ENCODE measurements at regions not wholly inside any gene's neighbourhood (a gene's known extent, or its start where the extent isn't known, plus 50 kb on each side); places are given as distances from the start of the nearest gene placed in this dataset.

DNA sequence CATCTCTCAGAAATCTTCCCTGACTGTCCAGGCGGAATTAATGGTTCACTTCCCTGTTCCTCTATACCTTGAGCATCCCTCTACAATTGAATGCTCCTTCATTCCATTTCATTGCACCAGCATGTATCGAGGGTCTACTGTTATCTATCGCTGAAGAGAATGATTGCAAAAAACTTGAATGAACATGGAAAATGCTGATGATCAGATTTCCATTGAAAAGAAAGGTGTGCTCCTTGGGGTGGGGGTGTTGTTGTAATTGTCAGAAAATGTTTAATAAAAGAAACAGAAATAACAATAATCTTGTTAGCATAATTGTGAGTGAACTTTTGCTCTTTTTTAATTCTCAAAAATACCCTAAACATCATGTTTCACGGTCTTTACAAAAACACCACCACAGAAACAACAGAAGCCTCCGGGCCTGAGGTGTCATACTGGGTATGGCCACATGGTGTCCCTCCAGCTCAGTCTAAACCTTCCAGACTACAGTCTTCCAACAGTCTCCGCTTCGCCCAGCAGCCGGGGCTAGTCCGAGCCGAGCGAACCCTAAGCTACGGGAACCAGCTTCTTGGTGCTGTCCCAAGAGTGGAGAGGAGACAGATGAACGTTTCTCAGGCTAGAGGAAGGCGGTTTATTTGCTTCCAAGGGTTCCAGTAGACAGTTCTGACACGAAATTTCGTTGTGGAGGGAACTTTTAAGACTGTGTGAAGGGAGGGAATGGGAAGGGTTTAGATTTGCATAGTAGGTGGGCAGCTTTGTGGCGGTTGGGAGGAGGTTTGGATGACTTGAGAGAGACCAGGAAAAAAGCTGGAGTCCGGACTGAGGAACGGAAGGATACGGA is 75.8 kb upstream of the ZBED5 start:
- peak; percentile 86 to 91 (median 88) for DNase-seq (ENCODE audit: low read depth in 4 of 4, low spot score in 3 of 4)

DNA sequence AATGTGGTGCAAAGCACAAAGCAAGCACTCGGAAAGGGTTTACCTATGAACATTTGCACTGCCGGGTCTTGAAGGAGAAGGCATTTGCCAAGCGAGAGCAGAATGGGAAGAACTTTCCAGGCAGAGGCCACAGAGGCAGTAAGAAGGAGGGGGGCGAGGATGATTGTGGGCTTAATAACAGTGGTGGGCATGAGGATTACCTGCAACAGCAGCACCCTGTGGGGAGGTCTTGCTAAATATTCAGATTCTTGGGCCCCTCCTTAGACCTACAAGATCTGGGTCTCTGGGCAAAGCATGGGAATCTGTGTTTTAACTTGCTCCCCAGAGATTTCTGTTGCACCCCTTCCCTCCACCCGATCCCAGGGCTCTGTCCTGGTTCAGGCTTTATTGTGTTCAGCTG is 75.1 kb upstream of the ZBED5 start:
- DNase-seq (ENCODE audit: low read depth in 4 of 4, low spot score in 3 of 4): no peak

DNA sequence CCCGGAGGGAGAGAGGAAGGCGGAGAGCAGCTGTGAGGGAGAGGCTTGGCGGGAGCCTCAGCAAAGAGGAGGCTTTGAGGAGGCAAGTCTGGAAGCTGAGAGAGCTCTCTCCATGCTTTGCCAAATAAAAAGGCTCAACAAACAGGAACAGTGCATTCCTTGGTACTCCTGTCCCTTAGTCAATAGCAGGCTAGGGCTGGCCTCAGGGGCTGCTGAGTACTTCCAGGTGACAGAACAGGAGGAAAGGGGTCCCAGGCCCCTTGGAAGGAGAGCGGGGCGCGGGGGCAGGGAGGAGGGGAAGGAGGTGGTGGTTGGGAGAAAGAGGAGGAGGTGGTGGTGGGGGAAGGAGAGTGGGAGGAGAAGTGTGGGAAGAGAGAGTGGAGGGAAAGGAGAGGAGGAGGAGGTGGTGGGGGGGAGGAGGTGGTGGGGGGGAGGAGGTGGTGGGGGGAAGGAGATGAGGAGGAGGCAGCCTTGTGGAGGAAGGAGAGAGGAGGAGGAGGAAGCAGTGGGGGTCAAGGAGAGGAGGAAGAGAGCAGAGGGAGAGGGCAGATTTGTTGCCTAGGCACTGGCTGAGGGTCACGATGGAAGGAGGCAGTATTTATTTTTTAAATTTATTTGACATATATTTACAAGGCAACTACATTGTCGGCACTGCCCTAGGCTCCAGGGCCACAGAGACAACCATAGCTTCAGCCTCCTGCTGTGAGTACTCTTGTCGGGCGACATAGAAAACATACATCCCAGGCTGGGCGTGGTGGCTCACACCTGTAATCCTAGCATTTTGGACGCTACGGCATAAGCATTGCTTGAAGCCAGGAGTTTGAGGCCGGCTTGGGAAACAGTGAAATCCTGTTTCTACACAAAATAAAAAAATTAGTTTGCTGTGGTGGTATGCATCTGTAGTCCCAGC is 74.2 kb upstream of the ZBED5 start:
- DNase-seq (ENCODE audit: low read depth in 4 of 4, low spot score in 3 of 4): peak in 1 of 4 donors; percentile 22

DNA sequence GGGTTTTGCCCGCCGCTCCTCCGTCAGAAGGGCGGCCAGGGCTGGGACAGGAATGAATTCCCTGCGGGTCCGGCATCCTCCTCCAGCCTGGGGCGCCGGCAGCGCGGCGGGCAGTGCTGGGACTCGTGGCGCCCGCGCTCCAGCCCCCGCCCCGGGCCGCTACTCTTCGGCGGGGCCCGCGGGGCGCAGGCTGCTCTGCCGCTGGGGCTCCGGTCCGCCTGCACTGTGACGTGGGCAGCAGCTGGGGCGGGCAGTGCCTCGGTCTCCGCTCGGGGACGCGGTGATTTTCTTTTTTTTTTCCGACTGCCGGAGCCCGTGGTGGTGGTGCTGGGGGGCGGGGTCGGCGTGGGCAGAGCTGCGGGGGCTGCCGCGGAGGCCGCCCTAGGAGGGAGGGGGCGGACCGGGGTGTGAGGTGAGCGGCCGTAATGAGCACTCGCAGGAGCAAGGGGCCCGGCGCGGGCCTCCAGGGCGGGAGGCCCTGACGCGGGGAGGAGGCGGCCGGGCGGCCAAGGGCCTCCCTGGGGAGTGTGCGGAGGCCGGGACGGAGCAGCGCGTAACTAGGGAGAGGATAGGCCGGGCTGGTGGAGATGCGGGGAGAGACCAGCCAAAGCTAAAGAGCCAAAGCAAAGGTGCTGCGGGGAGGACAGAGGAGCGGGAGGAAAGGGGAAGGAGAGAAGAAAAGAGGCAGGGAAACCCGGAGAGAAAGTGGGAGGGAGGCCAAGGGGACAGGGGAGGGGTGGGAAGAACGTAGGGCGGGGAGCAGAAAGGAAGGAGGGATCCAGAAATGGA is 73.3 kb upstream of the ZBED5 start:
- DNase-seq (ENCODE audit: low read depth in 4 of 4, low spot score in 3 of 4): peak; percentile 64 to 76 (median 67)

DNA sequence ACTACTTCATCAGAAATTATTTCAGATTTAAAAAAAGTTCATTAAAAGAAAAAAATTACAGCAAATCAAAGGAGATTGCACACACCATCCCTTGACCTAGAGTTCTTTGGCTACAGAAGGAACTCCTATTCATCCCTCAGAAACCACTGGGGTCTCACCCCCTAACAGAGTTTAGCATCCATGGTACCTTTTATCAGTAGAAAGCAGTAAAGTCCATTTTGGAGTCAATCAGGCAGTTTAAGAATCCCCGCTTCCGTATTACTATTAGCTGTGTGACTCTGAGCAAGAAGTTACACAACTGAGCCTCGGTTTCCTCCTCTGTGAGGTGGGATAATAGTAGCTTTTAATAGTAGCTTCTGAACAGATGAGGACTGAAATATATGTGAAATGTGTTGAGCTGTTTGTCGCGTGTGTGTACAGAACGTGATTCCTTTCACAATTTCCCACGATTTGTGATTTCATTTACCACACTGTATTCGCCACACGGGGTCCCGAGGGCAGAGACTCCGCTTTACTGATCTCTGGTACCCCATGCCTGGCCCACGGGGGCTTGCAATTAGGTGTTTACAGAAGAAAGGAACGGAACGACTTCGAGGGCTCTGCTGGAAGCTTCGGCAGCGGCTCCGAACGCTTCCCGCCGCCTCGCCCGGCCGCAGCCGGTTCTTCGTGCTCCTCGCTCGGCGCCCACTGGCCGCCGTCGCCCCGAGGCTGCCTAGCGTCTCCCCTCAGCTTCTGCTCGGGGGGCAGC is 72.5 kb upstream of the ZBED5 start:
- peak in 1 of 4 donors; percentile 48 for DNase-seq (ENCODE audit: low read depth in 4 of 4, low spot score in 3 of 4)

DNA sequence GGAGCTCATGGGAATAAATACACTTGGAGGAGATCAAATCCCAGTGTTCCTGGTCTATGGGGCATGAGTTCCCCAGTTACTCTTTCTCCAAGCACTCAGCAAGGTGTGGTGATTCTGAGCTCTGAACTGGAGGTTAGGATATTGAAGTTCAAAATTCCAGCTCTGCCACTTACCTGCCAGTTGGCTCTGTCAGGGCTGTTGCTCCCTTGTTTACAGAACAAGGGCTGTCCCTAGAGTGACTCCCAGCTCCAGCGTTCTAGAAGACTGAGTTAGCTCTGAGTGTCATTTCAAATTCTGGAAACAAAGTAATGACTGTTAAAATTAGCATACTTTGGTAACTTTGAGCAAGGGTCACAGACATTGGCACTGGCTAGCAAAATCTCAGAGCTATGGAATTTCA is 69.7 kb upstream of the ZBED5 start:
- DNase-seq (ENCODE audit: low read depth in 4 of 4, low spot score in 3 of 4): no peak

DNA sequence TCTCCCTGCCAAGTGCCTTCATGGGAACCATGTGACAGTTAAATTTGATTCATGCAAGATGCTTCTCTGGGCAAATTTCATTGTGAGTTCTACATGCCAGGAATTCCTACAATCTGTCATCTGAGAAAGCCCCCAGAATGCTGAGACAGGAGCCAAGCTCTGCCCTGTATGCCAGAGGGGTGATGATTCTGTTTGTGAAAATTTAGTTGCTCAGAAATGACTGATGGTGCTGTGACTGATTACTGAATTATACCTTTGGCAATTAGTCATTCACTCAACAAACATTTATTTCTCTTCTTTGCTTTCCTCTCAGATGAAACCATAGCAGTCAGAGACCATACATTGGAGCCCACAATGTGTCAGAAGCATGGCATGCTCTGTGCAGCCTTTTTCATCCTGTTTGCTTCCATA is 69.0 kb upstream of the ZBED5 start:
- no peak for DNase-seq (ENCODE audit: low read depth in 4 of 4, low spot score in 3 of 4)

DNA sequence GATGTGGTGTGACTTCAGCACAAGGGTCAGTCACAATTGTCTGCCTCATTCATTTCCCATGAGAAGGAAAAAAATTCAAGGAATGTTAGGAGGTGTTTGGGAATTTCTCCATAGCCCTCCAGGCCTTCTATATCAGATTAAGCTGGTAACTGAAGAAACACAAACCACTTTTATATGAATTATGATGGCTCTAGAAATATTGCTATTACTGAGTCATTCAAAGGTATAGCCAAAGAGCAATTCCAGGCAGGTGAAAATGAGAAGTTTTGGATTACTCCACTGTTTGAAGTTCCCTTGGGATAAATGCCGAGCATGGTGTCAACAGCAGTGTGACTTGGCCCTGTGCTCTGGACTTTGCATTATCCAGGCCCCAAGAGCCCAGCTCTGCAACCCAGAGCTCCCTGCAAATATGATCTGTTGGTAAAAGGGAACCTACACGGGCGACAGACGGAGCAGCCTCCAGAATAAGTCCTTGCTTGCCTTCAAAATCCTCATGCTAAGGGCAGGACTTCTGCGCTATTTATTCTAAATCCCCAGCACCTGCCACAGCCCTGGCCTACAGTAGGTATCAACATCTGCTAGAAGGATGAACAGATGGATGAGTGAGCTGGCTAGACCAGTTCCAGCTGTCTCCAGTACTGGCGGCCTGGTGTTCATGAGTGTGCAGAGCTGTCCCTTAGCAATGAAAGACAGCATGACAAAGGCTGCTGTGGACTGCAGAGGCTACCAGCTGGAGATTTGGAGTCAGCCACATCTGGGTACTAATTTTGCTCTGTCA is 67.5 kb upstream of the ZBED5 start:
- no peak for DNase-seq (ENCODE audit: low read depth in 4 of 4, low spot score in 3 of 4)

DNA sequence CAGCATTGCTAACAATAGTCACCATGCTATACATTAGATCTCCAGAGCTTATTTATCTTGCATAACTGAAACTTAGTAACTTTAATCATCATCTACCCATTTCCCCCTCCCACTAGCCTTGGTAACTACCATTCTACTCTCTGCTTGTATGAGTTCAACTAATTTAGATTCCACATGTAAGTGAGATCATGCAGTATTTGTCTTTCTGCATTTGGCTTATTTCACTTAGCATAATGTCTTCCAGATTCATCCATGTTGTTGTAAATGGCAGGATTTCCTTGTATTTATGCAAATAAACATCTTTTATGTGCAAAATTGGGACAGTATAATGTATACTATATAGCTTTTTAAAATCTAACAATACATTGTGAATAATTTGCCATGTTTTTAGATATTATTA is 66.0 kb upstream of the ZBED5 start:
- DNase-seq (ENCODE audit: low read depth in 4 of 4, low spot score in 3 of 4): no peak

DNA sequence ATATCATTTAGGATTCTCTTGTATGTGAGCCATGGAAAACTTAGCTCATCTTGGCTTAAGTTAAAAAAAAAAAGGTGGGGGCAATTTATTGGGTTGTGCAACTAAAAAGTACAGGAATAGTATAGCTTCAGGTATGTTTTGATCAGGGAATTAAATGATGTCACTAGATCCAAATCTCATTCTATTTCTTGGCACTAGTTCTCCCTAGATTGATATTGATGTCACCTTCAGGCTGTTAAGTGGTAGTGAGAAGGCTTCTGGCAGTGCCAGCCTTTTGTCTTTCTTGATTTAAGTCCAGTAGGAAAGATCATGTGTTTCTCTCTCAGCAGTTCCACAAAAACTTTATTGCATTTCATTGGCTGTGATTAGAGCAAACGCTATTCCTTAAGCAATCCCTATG is 65.0 kb upstream of the ZBED5 start:
- no peak for DNase-seq (ENCODE audit: low read depth in 4 of 4, low spot score in 3 of 4)

DNA sequence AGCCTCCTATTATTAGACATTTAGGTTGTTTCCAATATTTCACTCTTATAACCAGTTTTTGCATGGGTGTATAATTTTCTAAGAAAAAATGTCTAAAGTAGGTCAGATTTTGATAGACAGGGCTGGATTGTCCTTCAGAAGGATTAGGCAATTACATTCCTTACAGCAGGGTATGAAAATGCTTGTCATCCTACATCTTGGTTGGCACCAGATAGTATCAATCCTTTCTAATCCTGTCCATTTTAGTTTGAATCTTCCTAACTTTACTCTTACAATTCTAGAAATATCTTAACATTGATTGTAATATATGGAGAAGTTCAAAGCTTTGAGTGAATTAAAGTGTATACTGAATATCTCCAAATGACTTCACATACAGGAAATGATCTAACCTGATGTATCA is 63.0 kb upstream of the ZBED5 start:
- no peak for DNase-seq (ENCODE audit: low read depth in 4 of 4, low spot score in 3 of 4)

DNA sequence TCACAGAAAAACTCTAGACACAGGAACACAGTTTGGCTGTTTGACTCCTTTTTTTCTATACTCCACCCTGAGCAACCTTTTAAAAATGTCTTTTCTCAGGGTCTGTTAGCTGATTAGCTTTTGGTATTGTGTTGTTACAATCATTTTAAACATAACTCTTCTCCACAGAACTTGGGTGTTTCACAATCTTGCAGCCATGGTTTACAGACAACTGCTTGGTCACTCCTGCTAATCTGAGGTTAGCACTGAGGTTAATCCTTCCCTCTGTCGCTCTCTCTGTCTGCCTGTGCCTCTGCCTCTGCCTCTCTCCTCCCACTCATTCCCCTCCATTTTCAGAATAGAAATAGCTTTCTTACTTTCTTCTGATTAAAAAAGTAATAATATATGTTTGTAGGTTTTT is 62.4 kb upstream of the ZBED5 start:
- DNase-seq (ENCODE audit: low read depth in 4 of 4, low spot score in 3 of 4): no peak

DNA sequence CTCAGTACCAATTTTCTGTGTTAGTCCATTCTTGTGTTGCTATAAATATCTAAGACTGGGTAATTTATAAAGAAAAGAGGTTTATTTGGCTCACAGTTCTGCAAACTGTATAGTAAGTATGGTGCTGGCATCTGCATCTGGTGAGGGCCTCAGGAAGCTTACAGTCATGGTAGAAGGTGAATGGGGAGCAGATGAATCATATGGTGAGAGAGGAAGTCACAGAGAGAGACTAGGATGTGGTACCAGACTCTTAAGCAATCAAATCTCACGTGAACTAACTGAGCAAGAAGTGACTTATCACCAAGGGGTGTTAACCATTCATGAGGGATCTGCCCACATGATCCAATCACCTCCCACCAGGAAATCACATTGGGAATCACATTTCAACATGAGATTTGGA is 60.8 kb upstream of the ZBED5 start:
- DNase-seq (ENCODE audit: low read depth in 4 of 4, low spot score in 3 of 4): no peak

DNA sequence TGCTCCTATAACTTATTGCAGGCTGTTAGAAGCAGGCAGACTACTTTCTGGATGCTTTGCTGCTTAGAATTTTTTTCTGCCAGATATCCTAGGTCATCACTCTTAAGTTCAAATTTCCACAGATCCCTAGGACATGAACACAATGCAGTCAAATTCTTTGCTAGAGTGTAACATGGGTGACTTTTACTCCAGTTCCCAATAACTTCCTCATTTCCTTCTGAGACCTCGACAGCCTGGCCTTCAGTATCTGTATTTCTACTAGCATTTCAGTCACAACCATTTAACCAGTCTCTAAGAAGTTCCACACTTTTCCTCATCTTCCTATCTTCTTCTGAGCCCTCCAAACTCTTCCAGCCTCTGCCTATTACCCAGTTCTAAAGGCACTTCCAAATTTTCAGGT is 60.4 kb upstream of the ZBED5 start:
- DNase-seq (ENCODE audit: low read depth in 4 of 4, low spot score in 3 of 4): no peak

DNA sequence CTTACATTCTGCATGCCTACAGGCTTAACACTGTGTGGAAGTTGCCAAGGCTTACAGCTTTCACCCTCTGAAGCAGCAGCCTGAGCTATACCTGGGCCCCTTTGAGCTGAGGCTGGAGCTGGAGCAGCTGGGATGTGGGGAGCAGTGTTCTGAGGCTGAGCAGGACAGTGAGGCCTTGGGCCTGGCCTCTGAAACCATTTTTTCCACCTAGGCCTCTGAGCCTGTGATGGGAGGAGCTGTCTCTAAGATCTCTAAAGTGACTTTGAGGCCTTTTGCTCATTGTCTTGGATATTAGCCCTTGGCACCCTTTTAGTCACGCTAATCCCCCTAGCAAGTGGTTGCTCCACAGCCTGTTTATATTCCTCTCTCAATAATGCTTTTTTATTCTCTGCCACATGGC is 59.9 kb upstream of the ZBED5 start:
- DNase-seq (ENCODE audit: low read depth in 4 of 4, low spot score in 3 of 4): no peak

DNA sequence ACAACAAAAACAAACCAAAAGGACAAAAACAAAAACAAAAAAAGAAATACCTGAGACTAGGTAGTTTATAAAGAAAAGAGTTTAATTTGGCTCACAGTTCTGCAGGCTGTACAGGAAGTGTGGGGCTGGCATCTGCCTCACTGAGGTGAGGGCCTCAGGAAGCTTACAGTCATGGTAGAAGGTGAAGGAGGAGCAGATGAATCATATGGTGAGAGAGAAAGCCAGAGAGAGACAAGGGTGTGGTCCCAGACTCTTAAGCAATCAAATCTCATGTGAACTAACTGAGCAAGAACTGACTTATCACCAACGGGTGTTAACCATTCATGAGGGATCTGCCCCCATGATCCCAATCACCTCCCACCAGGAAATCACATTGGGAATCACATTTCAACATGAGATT is 58.8 kb upstream of the ZBED5 start:
- DNase-seq (ENCODE audit: low read depth in 4 of 4, low spot score in 3 of 4): no peak

DNA sequence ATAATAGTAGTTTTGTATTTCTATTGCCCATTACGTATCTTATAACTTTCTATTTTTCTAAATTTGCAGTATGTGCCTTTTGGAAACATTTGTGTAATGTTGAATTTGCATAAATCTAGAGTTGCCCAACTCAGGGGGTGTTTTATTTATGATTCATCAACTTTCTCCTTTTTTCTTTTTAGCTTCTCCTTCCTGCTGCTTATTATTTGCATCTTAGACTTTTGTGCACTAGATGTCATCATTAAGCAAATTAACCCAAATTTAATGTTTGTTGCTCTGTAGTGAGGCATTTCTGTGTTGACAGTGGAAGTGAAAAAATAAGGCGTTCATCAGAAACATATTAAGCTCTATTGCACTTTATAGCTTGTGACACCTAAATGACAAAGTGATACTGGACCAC is 56.2 kb upstream of the ZBED5 start:
- DNase-seq (ENCODE audit: low read depth in 4 of 4, low spot score in 3 of 4): no peak

DNA sequence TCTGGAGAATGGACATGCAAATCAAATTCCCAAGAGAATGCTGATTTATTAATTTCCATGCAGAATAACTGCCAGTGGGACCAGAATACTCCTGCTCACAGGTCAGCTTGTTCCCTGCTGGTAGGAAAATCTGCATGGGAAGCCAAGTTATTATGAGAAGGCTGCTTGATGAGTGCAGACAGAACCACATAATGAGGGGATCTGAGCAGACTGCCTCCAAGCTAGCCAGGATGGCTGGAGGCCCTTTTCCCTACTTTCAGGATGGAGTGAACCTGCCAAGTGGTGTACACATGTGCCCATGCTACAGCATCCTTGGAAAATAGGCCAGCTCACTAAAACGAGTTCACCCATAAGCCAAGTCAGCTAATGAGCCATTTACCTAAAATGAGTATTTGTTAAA is 55.2 kb upstream of the ZBED5 start:
- DNase-seq (ENCODE audit: low read depth in 4 of 4, low spot score in 3 of 4): no peak

DNA sequence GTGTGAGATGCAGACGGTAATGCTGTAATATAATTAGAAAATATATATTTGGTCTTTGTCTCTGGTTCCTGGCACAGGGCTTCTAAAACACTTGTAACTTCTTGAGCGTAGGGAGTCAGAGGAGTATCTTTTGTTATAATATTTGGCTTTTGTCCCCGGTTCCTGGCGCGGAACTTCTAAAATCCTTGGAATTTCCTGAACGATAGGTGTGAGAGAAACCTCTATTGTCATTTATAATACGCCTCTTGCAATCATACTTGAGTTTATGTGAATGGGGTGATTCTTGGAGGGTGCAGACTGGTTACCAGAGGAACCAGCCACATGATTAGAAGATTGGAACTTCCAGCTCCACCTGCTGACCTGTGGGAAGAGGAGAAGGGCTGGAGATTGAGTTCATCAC is 54.1 kb upstream of the ZBED5 start:
- no peak for DNase-seq (ENCODE audit: low read depth in 4 of 4, low spot score in 3 of 4)
